COLO668 (cell line): ENCODE measurements at regions not wholly inside any gene's neighbourhood (a gene's known extent, or its start where the extent isn't known, plus 50 kb on each side); places are given as distances from the start of the nearest gene placed in this dataset.

Source experiments
- DNase-seq: peaks from one replicate; lab custom pipeline; 2025; ENCODE audit not compliant: unreplicated experiment; lab: John Stamatoyannopoulos, UW

DNA sequence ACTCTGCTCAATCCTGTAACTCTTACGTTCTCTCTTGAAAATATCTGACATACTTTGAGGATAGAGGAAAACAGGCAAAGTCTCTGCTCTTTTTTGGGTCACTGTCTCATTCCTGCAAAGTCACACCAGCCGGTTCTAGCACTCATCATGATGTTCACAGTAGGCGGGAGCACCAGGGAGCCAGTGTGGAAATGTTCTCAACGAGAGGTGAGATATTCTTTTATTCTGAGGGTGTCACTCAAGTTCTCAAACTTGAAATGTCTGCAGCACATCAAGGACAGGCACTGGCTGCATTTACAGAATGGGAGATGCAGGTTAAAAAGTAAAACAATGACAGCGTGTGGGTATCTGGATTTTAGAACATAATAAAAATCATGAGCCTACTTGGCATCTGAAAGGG lies 714.7 kb downstream of the QKI start:
- no peak for DNase-seq

DNA sequence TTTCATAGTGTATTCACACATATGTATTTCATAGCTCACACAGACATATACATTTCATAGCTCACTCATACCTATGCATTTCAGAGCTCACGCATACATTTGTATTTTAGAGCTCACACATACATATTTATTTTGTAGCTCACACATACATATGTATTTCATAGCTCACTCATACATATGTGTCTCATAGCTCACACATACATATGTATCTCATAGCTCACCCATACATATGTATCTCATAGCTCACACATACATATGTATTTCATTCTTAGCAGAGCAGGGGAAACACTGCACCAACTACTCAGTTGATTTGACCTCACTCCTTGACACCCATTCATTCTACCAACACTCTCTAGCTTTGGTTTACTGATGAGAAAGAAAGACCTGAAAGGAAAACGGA lies 713.6 kb downstream of the QKI start:
- DNase-seq: no peak

DNA sequence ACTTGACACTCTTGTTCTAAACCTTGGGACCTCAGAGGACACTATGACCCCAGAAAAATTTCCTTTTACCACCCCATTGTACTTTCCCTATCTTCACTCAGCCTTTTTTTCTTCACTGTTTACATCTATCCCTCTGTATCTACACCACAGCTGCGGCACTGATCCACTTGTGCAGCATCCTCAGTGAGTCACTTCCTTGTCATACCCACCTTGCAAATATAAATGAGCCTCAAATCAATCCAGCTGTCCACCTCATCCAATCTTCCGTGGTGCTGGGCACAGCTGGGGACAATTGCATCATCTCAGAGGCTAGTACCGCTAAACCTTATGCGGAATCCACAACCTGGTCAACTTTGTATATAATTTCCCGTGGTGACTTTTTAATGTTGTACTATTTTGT lies 710.5 kb downstream of the QKI start:
- DNase-seq: no peak

DNA sequence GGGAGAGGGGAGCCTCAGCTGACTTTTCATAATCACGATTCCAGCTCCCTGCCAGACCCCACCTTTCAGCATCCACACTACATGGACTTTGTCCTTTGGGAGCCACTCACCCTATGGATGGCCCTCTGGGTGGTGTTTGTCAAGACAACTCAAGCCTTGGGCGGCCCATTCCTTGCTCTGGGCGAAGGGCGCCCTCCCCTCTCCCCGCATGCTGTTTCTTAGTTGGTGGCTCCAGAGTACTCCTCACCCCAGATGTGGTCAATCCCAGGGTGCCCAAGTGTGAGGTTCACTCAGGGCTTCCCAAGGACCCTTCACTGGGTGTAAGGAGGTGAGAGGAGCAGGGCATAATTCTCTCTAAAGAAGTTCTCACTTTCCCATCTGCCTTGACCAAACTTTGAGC lies 710.0 kb downstream of the QKI start:
- no peak for DNase-seq

DNA sequence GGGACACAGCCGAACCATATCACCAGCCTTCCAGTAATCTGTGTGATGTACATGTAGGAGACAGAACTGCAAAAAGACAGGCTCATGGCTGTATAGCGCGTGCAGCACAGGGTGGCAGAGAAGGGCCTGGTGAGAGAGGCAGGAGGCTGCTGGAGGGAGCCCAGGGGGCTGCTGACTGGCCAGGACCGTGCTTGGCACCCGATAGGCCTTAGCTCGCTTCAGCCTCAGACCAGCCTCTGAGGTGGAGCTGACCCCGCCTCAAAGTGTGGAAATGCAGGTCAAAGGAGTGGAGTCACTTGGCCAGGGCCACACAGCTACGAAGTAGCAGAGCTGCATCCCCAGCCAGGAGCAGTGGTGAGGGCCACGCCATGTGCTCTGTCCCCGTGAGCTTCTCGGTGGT lies 707.6 kb downstream of the QKI start:
- DNase-seq: no peak

DNA sequence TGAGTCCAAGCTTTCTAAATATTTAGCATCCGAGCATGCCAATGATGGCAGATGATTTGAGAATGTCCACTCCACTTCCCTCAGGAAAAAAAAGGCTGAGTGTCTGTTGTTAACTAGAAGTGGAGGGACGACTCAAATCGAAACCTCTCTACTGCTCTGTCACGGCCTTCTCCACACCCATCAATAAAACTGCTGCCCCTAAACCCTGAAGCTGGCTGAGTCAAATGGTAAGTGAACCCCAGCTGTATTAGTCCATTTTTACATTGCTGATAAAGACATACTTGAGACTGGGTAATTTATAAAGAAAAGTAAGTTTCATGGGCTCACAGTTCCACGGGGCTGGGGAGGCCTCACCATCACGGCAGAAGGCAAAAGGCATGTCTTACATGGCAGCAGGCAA lies 707.0 kb downstream of the QKI start:
- DNase-seq: no peak

DNA sequence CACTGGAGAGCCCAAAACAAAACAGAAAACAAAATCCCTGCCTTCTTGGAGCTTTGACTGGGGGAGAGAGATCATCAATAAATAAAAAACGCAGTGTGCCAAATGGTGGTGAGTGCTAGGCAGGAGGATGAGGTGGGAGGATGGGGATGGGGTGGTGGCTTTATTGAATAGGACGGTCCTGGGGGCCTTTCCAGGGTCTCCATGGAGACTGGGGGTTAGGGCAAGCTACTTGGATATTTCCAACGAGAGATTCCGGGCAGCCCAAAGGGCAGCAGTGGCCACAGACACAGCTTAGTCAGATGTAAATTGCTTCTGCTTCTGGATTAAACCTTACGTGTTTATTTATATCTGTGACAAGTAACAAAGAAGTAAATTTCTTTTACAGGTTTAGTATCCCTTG lies 700.1 kb downstream of the QKI start:
- DNase-seq: no peak

DNA sequence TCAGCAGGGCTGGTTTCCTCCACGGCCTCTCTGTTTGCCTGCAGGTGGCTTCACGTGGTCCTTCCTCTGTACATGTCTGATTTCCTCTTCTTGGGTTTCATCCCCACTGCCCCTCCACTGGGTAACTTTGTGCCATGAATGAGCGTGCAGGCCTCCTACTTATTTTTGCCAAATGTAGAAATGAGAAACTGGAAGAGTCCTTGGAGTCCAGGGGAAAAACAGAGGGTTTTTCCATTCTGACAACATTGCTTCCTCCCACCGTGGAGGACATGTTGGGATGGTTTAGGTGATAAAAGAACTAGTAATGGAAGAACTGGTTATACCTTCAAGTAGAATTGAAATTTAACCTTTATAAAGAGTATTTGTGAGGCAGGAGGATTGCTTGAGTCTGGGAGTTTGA lies 699.5 kb downstream of the QKI start:
- no peak for DNase-seq

DNA sequence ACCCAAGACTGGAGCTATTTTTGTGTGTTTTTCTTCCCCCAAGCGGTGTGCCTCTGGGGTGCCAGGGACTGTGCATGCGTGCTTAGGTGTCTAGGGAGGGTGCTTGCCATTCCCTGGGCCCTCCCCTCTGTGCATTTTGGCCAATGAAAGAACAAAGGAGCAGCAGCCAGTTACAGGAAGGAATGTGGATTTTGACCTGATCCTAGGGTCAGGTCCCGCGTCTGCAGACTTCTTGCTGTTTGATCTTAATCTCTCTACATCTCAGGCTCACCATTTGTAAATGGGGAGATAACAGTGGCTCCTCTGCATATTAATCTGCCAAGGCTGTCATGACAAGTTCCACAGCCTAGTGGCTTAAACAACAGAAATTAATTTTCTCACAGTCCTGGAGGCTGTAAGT lies 699.1 kb downstream of the QKI start:
- DNase-seq: no peak

DNA sequence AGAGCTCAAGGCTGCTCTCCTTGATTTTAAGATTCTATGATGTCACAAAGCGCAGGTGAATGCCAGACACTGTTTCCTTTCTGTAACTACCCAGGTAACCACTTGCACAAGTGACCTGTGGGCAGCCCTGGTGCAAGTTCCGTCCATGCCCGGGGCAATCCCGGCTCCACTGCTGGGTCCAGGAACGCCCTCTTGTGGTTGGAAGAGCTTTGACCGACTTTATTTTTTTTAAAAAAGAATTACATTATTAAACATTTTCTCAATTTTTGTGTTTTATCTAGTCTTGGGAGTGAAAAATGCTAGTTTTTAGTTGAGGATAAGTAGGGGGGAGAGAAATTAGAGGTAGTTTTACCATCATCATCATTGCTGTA lies 695.2 kb downstream of the QKI start:
- DNase-seq: no peak

DNA sequence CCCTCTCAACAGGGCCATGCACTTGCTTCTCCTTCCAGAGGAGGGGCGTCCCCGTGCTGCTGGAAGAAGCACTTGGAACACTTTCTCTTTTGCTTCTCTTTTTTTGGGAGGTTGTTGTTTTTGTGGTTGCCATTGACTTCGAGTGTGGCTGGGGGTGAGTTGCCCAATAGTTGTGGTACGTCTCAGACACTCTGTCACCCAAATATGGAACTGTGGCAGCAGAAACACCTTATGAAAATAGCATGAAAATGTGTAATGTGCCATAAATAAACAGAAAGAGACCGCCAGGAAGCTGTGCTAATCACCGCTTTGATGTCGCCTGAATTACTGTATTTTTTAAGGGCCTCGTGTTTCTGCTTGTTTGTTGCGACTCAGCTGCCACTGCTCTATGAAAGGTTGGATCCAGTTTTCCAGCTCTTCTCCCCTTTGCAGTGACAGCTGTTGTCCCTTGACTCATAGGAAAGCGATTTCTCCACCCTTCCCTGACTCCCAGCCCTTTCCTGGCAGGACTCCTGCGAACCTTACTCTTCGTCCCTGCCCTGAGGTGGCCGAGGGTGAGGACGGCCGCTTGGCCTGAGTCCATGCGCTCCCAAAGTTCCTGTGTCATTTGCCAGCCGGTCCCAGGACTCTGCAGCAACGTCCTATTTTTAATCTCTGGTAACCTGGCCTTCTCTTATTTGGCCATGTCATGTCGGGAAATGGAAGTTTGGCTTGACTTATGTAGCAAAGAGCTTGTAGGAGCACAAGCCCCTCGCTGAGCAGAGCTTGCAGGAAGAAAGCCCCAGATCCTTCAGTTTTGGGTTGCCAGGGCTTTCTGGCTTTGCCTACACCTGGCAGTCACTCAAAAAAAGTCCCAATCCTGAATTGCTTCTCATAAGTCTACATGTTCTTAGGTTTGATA lies 694.6 kb downstream of the QKI start:
- no peak for DNase-seq

DNA sequence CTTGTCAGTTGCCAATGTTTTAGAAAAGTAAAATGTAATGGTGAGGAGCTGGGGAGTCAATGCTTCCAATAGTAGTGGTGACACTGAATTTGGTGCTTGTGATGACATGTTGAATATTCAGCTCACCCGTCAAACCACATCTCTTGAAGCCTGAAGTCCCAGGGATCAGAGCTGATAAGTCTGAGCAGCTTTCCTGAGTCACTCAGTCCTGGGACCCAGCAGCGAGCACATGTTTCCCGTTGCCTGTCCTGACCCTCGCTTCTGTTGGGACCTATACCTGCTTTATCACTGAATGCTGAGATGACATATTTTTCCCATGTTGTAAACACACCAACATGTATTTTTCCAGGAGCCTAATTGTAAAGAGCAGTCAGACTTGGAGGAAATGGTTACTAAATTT lies 693.6 kb downstream of the QKI start:
- DNase-seq: no peak

DNA sequence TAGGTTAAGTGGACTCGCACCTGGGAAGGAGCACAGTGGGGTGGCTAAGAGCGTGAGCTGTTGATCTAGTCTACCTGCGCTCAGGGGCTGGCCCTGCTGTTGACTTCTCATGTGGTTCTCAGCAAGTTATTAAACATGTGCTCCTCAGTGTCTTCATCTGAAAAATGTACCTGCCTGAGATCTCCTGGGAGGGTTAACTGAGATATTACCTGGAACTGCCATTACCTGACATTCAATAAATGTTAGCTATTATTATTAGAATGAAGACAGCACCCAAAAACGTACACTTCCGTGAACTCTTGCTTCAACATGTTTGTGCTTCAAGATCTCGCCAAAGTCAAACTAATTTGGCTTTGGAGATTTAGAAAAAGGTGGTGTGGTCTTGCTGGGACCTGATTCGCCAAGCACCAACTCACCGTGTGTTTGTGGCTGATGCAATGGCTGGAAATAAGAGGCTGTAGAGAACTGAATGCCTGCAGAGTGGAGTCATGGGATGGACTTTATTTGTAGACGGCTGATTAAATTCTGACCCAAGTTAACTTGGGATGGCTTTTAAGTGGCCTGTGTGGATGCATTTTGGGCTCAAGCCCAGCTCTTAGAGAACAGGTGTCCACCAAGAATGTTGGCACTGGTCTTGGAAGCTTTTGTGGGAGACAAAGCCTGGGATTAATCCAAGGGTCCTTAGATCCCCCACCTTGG lies 692.9 kb downstream of the QKI start:
- DNase-seq: no peak

DNA sequence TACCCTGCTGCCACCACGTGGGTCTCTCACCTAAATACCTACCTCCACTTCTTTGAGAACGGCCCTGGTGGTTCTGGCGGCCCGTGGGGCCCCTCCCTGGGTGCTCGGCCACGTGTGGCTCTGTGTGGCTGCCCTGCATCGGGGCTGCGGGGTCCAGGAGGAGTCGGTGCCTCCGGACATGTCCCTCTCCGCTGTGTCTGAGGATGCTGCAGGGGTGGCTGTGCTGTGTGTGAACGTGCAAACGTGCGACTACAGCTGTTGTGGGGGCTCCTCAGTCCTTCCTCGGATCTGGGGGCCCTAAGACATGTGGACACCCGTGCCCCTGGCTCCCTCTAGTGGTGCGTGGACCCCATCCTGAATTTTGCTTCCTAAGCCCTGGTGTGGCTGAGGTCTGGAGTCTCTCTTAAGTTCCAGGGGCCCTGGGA lies 691.8 kb downstream of the QKI start:
- DNase-seq: no peak

DNA sequence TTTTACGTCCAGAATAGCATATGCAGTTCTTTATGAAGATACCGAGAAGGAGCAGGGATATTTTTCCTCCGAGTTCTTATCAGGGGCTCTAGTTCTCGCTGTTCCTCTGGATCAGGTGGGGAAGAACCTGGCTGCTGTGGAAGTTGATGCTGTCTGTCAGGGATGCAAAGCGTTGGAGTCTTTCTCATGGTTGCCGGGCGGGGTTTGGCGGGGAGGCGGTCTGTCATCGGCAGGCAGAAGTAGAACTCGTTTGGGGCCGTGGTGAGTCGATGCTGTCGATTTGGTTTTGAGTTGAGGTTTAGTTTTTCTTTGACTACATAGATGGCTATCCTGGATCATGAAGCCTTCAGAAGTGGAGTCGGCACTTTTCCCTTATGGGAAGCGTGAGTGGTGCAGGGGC lies 691.2 kb downstream of the QKI start:
- DNase-seq: no peak

DNA sequence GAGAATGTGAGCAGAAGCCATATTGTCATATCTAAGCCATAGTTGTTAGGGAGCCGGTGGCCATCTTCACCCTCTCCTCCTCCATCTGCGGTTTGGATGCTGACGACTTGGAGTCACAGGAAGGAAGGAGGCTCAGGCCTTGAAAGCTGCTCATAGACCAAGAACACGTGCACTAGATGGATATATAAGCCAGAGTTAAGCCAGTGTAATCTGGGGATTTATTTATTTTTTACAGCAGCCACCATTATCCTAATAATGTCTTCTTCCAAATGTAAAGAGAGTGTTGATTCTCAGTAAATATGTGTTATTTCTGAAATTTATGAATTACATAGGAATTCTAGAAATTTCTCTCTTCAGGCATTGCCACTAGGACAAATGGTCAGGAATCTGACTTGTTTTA lies 689.9 kb downstream of the QKI start:
- DNase-seq: no peak

DNA sequence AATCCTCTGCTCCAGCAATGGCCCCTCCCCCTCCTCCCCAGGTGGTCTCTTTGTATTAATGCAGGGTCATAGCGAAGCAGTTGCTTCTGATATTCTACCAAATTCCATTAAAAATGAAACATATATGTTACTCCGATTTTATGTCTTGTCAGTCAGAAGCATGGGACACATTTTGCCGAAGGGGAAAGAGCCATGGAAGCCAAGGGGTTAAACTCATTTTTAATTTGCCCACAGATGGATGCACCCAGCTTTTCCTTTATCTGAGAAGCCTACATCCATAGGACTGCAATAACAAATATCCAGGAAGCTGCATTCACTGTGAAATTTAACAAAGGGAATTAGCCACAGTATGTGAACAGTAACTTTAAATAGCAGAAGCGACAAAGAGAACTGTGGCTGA lies 688.2 kb downstream of the QKI start:
- DNase-seq: no peak

DNA sequence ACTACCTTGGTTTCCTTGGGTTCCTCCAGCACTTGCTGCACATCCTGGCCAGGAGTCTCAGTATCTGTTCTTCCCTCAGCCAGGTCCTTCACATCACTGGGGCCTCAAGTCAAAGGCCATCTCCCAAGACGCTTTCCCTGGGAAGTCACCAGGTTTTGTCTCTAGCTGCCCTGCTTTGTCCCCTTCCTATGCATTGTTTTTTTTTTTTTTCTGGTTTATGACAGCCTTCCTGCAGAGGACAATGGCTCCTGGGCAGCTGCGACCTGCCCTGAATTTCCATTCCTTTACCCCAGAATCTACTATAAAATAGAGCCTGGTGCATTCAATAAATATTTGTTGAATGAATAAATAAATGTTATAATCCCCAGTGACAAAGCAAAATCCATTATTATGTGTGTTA lies 687.3 kb downstream of the QKI start:
- DNase-seq: no peak

DNA sequence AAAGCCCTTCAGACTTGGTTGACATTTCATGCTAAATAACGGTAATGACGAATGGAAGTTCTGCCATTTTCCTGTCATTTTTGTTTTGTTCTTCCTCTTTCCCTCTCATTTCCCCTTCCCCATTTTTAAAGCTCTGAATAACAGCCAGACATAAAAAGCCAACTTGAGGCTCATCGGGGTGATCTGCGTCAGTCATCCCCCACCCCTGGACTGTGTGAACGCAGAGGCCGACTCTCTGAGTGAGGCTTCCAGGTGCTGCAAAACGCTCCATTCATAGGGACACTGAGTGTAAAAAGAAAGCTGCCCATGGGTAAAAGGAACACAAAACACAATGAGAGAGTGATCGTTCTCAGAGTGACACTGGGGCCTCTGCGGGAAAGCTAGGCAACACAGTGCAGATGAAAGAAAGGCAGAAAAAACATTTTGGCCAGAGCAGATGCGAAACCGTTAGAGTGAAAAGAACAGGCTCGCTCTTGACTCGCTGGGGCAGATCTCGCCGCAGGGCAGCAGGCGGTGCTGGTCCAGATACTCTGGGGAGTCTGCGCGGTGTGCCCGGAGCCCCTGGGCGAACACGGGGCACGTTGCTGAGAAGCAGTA lies 684.8 kb downstream of the QKI start:
- no peak for DNase-seq

DNA sequence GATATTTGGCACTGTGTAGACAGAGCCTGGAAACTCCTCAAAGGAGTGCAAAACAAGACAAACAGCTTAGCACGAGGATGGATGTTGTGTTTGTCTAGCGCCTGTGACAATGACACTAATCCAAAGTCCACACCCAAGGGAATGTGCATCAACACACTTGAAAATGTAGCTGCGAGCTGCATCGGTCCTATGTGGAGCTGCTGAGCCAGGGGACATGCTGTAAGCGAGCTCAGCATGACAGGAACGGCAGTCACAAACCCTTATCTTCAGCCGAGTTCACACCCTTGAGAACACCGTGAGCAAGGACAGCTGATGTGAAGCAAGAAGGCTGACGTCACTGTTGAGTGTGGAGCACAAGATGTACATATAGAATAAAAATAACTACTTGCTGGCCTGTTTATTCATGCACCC lies 684.3 kb downstream of the QKI start:
- DNase-seq: no peak

DNA sequence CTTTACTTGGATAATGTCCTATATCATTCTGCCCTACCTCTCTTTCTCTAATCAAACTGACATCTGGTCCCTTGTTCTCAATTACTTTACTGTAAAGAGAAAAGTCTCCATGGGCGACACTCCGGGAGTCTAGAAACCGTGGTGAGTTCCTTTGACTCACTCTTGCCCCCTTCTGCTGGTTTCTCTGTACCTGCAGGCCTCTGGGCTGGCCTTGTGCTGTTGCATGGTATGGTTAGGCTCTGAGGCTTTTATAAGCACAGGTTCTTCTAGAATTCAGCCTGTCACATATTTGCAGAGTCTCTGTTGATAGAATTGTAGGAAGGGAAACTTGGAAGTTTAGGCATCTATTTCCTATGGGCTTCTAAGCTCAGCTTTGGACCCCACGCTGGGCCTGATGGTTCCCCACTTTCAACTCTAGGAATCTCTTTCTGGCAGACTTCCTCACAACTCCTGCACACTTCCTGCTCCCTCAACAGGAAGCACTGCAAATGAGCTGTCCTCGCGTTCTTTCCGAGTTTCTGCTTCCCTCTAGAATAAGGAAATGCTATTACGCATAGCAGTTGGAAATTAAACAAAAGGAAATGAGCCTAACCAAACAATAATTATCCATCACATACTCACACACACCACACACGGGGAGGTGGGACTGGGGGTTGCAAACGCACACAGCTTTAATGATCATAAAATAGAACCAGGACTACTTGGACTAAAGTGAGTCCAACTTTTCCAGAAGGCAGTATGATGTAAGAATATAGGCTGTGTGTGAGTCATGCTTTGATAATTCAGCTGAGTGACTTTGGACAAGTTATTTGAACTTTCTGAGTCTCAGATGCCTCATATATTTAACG lies 683.3 kb downstream of the QKI start:
- DNase-seq: no peak
